Neuronal stem cell (in vitro differentiated cells): ENCODE measurements at regions not wholly inside any gene's neighbourhood (a gene's known extent, or its start where the extent isn't known, plus 50 kb on each side); places are given as distances from the start of the nearest gene placed in this dataset.

ENCODE experiments used
- DNase-seq: peaks from one replicate; pipeline ENCODE4 v3.0.0-alpha.2; 2013; ENCODE audit warnings: low spot score
- H2AFZ ChIP-seq: one replicate; pipeline ENCODE4 v1.6.1; 2013; ENCODE audit warnings: mild to moderate bottlenecking, low read length, inconsistent platforms
- H2AK5ac ChIP-seq: 2 replicates; pipeline ENCODE4 v1.6.1; 2013; ENCODE audit warnings: low read depth, mild to moderate bottlenecking, inconsistent platforms, low read length, moderate library complexity, mixed read lengths
- H2BK120ac ChIP-seq: 2 replicates; pipeline ENCODE4 v1.6.1; 2013; ENCODE audit warnings: low read depth, mild to moderate bottlenecking, inconsistent platforms, low read length, moderate library complexity, mixed read lengths
- H2BK12ac ChIP-seq: one replicate; pipeline ENCODE4 v1.6.1; 2013; ENCODE audit warnings: low read length, inconsistent platforms
- H2BK15ac ChIP-seq: 2 replicates; pipeline ENCODE4 v1.6.1; 2013; ENCODE audit warnings: mild to moderate bottlenecking, low read length, inconsistent platforms, mixed read lengths
- H2BK5ac ChIP-seq: one replicate; pipeline ENCODE4 v1.6.1; 2013; ENCODE audit warnings: inconsistent platforms, mild to moderate bottlenecking, low read length, moderate library complexity
- H3K14ac ChIP-seq: one replicate; pipeline ENCODE4 v1.6.1; 2013; ENCODE audit warnings: low read length, inconsistent platforms
- H3K18ac ChIP-seq: 2 replicates; pipeline ENCODE4 v1.6.1; 2013; ENCODE audit warnings: low read length, inconsistent platforms
- H3K23ac ChIP-seq: 2 replicates; pipeline ENCODE4 v1.6.1; 2013; ENCODE audit warnings: low read depth, mild to moderate bottlenecking, mixed read lengths, low read length, inconsistent platforms; ENCODE audit not compliant: poor library complexity
- H3K27ac ChIP-seq: replicated peaks from 3 replicates; pipeline ENCODE4 v1.5.1; 2013; ENCODE audit warnings: low read length, inconsistent platforms
- H3K27me3 ChIP-seq, 3 experiments: 2 replicates each; pipeline ENCODE4 v1.6.1; 2013; ENCODE audit warnings: low read length in 3 of 3, mild to moderate bottlenecking in 2 of 3, inconsistent platforms in 1 of 3, low read depth in 1 of 3, mixed read lengths in 1 of 3, moderate library complexity in 1 of 3; ENCODE audit not compliant: control insufficient read depth in 3 of 3, insufficient read depth in 3 of 3
- H3K36me3 ChIP-seq, 2 donors: replicated peaks in 1 of 2; 2 replicates each; pipeline ENCODE4 v1.6.1; 2013; ENCODE audit warnings: low read length in 2 of 2; ENCODE audit not compliant: control insufficient read depth in 2 of 2, insufficient read depth in 2 of 2
- H3K4ac ChIP-seq: 2 replicates; pipeline ENCODE4 v1.6.1; 2013; ENCODE audit warnings: inconsistent platforms, mild to moderate bottlenecking, low read length, moderate library complexity
- H3K4me1 ChIP-seq, 2 donors: 1 replicate in 1 of 2; 2 replicates in 1 of 2; pipeline ENCODE4 v1.6.1; 2013; ENCODE audit warnings: low read length in 2 of 2, low read depth in 1 of 2; ENCODE audit not compliant: control insufficient read depth in 2 of 2, insufficient read depth in 1 of 2
- H3K4me2 ChIP-seq: one replicate; pipeline ENCODE4 v1.6.1; 2013; ENCODE audit warnings: mild to moderate bottlenecking, low read length, inconsistent platforms; ENCODE audit not compliant: insufficient read depth, poor library complexity, severe bottlenecking
- H3K4me3 ChIP-seq, 2 donors: 2 replicates each; pipeline ENCODE4 v1.5.1; 2013; ENCODE audit warnings: low read length in 2 of 2, mild to moderate bottlenecking in 2 of 2, inconsistent platforms in 1 of 2, moderate library complexity in 1 of 2
- H3K79me1 ChIP-seq: one replicate; pipeline ENCODE4 v1.6.1; 2013; ENCODE audit warnings: low read depth, mild to moderate bottlenecking, inconsistent platforms, low read length, moderate library complexity
- H3K9ac ChIP-seq: one replicate; pipeline ENCODE4 v1.6.1; 2013; ENCODE audit warnings: mild to moderate bottlenecking, low read depth, low read length, inconsistent platforms; ENCODE audit not compliant: poor library complexity
- H3K9me3 ChIP-seq, 2 donors: replicated peaks in 1 of 2; 2 replicates each; pipeline versions ENCODE3 to v1.6.1; 2013; ENCODE audit warnings: low read length in 2 of 2, mild to moderate bottlenecking in 2 of 2, inconsistent platforms in 1 of 2, low read depth in 1 of 2, mixed read lengths in 1 of 2, moderate library complexity in 1 of 2; ENCODE audit not compliant: control insufficient read depth in 2 of 2, insufficient read depth in 1 of 2
- H4K8ac ChIP-seq: one replicate; pipeline ENCODE4 v1.6.1; 2013; ENCODE audit warnings: low read depth, mild to moderate bottlenecking, inconsistent platforms, low read length, moderate library complexity
- H4K91ac ChIP-seq: one replicate; pipeline ENCODE4 v1.6.1; 2013; ENCODE audit warnings: low read length, low read depth, mild to moderate bottlenecking, inconsistent platforms; ENCODE audit not compliant: poor library complexity
- WGBS, 2 donors: extraction: QIAGEN DNeasy Blood & Tissue Kit; methylation state at CpG; one replicate each; pipeline ENCODE4 v1.1.7; 2013; ENCODE audit warnings: missing lambda C conversion rate in 2 of 2, mixed read lengths in 1 of 2; ENCODE audit not compliant: insufficient read length in 2 of 2, insufficient replicate concordance in 1 of 2; ENCODE audit errors: extremely low coverage in 2 of 2; 5-methylcytosine and 5-hydroxymethylcytosine counted together

GRCh38 chr20:55213653-55214052 lies 738.3 kb downstream of the DOK5 start:
- H2BK15ac ChIP-seq, result no peak overlapping the region
- no peak overlapping the region for H3K4me2 ChIP-seq
- H2AFZ ChIP-seq, result no peak overlapping the region
- H3K79me1 ChIP-seq, result no peaks in the 10 kb centered on the region
- no peak overlapping the region for H2AK5ac ChIP-seq
- H2BK120ac ChIP-seq, result no peak overlapping the region
- no peak overlapping the region for H4K91ac ChIP-seq
- no peaks in the 10 kb centered on the region for H3K36me3 ChIP-seq
- H3K23ac ChIP-seq, result no peak overlapping the region
- H3K4me1 ChIP-seq, result no peaks in the 10 kb centered on the region
- no peak overlapping the region for H2BK12ac ChIP-seq
- no peak overlapping the region for H3K4me3 ChIP-seq
- no peaks in the 10 kb centered on the region for H3K27me3 ChIP-seq
- no peak overlapping the region for H3K18ac ChIP-seq
- no peak overlapping the region for H3K9ac ChIP-seq
- no peak overlapping the region for H3K4ac ChIP-seq
- no peak overlapping the region for H3K14ac ChIP-seq
- no peak overlapping the region for H3K27ac ChIP-seq
- no peaks in the 10 kb centered on the region for H3K9me3 ChIP-seq
- H2BK5ac ChIP-seq, result no peak overlapping the region
- no peak overlapping the region for H4K8ac ChIP-seq
- no peak for DNase-seq
- no CpG with 5 or more reads among the region's 6 CpGs for WGBS, 2 donors

- no peak overlapping the region for H3K4ac ChIP-seq
- H3K4me2 ChIP-seq, result no peak overlapping the region
- H2BK120ac ChIP-seq, result no peak overlapping the region
- H2AFZ ChIP-seq, result no peak overlapping the region
- no peak overlapping the region for H3K23ac ChIP-seq
- no peaks in the 10 kb centered on the region for H3K27me3 ChIP-seq
- no peaks in the 10 kb centered on the region for H3K9me3 ChIP-seq
- no peaks in the 10 kb centered on the region for H3K79me1 ChIP-seq
- no peaks in the 10 kb centered on the region for H3K4me1 ChIP-seq
- H4K91ac ChIP-seq, result no peak overlapping the region
- no peak overlapping the region for H3K18ac ChIP-seq
- DNase-seq, result no peak
- H3K9ac ChIP-seq, result no peak overlapping the region
- H2AK5ac ChIP-seq, result no peak overlapping the region
- no peaks in the 10 kb centered on the region for H3K36me3 ChIP-seq
- no peak overlapping the region for H2BK5ac ChIP-seq
- H2BK15ac ChIP-seq, result no peak overlapping the region
- no peak overlapping the region for H3K14ac ChIP-seq
- H2BK12ac ChIP-seq, result no peak overlapping the region
- H3K4me3 ChIP-seq, result no peak overlapping the region
- no peak overlapping the region for H4K8ac ChIP-seq
- no peak overlapping the region for H3K27ac ChIP-seq
- no CpG with 5 or more reads among the region's 6 CpGs for WGBS, 2 donors
These were observed 736.1 kb downstream of the DOK5 start for GRCh38 chr20:55211481-55211880.

GRCh38 chr20:55205665-55206064 lies 730.3 kb downstream of the DOK5 start:
- no peak overlapping the region for H3K14ac ChIP-seq
- no peak overlapping the region for H3K4me3 ChIP-seq
- H3K27ac ChIP-seq, result no peak overlapping the region
- no peak overlapping the region for H2BK12ac ChIP-seq
- H2BK15ac ChIP-seq, result no peak overlapping the region
- no peaks in the 10 kb centered on the region for H3K36me3 ChIP-seq
- no peaks in the 10 kb centered on the region for H3K4me1 ChIP-seq
- H2BK5ac ChIP-seq, result no peak overlapping the region
- no peak overlapping the region for H3K4ac ChIP-seq
- H4K91ac ChIP-seq, result no peak overlapping the region
- no peak overlapping the region for H2BK120ac ChIP-seq
- H3K18ac ChIP-seq, result no peak overlapping the region
- no peaks in the 10 kb centered on the region for H3K9me3 ChIP-seq
- no peak overlapping the region for H3K9ac ChIP-seq
- no peaks in the 10 kb centered on the region for H3K79me1 ChIP-seq
- H2AFZ ChIP-seq, result no peak overlapping the region
- H3K27me3 ChIP-seq, result no peaks in the 10 kb centered on the region
- H3K23ac ChIP-seq, result no peak overlapping the region
- no peak overlapping the region for H2AK5ac ChIP-seq
- no peak overlapping the region for H4K8ac ChIP-seq
- DNase-seq, result no peak
- no peak overlapping the region for H3K4me2 ChIP-seq

- no CpG with 5 or more reads among the region's 1 CpG for WGBS, 2 donors
- no peak overlapping the region for H2AK5ac ChIP-seq
- H3K27ac ChIP-seq, result no peak overlapping the region
- no peak overlapping the region for H3K18ac ChIP-seq
- no peak overlapping the region for H2BK15ac ChIP-seq
- no peaks in the 10 kb centered on the region for H3K79me1 ChIP-seq
- H4K8ac ChIP-seq, result no peak overlapping the region
- no peak overlapping the region for H2BK12ac ChIP-seq
- H3K23ac ChIP-seq, result no peak overlapping the region
- H3K27me3 ChIP-seq, result no peaks in the 10 kb centered on the region
- H3K4me2 ChIP-seq, result no peak overlapping the region
- H3K4ac ChIP-seq, result no peak overlapping the region
- H3K14ac ChIP-seq, result no peak overlapping the region
- H3K4me3 ChIP-seq, result no peak overlapping the region
- DNase-seq, result no peak
- no peaks in the 10 kb centered on the region for H3K36me3 ChIP-seq
- no peak overlapping the region for H2BK5ac ChIP-seq
- no peaks in the 10 kb centered on the region for H3K4me1 ChIP-seq
- no peak overlapping the region for H3K9ac ChIP-seq
- H2BK120ac ChIP-seq, result no peak overlapping the region
- H2AFZ ChIP-seq, result no peak overlapping the region
- no peaks in the 10 kb centered on the region for H3K9me3 ChIP-seq
- no peak overlapping the region for H4K91ac ChIP-seq
These were observed 724.9 kb downstream of the DOK5 start for GRCh38 chr20:55200317-55200716.
